ENCODE measurements at regions not wholly inside any gene's neighbourhood (a gene's known extent, or its start where the extent isn't known, plus 50 kb on each side); places are given as distances from the start of the nearest gene placed in this dataset.
"Not testable (repeated sequence)": the region's sequence is repeated elsewhere in the genome, so short reads cannot be mapped to it uniquely, and the experiment has no call there.

- TF ChIP-seq FOXM1 (IDR thresholded peaks at IDR 0.05; ENCODE audit: low read depth); FOXM1 (CRISPR knock-in tag; IDR thresholded peaks at IDR 0.05; ENCODE audit: low read depth); THRA (IDR thresholded peaks at IDR 0.05); POLR2A (conservative IDR thresholded peaks at IDR 0.05); HMGN3 (IDR thresholded peaks at IDR 0.05; ENCODE audit: borderline replicate concordance, extremely low read depth, insufficient read length, low read depth, low read length); EZH2 (IDR thresholded peaks at IDR 0.05; ENCODE audit: borderline replicate concordance, low read depth, low read length); PBX2 (CRISPR knock-in tag; IDR thresholded peaks at IDR 0.05; ENCODE audit: low read depth); PBX2 (tag; conservative IDR thresholded peaks at IDR 0.05; ENCODE audit: low read depth); RAD21 (CRISPR knock-in tag; conservative IDR thresholded peaks at IDR 0.05 in 1 of 2, IDR thresholded peaks at IDR 0.05 in 1 of 2); RFX5 (IDR thresholded peaks at IDR 0.05; ENCODE audit: low read depth, low read length); CHD1 (IDR thresholded peaks at IDR 0.05; ENCODE audit: low read length); SETDB1 (IDR thresholded peaks at IDR 0.05; ENCODE audit: low read length): not testable (repeated sequence)
Observed at GRCh38 chrX:138873640-138874039, 162.1 kb upstream of the FGF13 start.
